ENCODE measurements at regions not wholly inside any gene's neighbourhood (a gene's known extent, or its start where the extent isn't known, plus 50 kb on each side); places are given as distances from the start of the nearest gene placed in this dataset.

- TF ChIP-seq EGR1 (IDR thresholded peaks at IDR 0.05; ENCODE audit: low read depth in 2 of 2): no peak
- TF ChIP-seq FOXA1 (IDR thresholded peaks at IDR 0.05): no peak
- TF ChIP-seq CTCF (IDR thresholded peaks at IDR 0.05; ENCODE audit: low read depth, low read length, missing input control): no peak
- TF ChIP-seq REST (IDR thresholded peaks at IDR 0.05): no peak
- TF ChIP-seq ATF3 (IDR thresholded peaks at IDR 0.05): no peak
- TF ChIP-seq FOXA2 (IDR thresholded peaks at IDR 0.05): no peak
- TF ChIP-seq HNF4G (IDR thresholded peaks at IDR 0.05): no peak
- WGBS: 62% methylated on average over 3 of the region's 3 CpGs
- no peak for DNase-seq (ENCODE audit: low spot score)
Measured at GRCh38 chr14:46377305-46377704, 274.3 kb downstream of the RPL10L start.

GRCh38 chr14:46369391-46369790, 282.2 kb downstream of the RPL10L start:
- H3K27me3 ChIP-seq (ENCODE audit: control insufficient read depth in 4 of 4, insufficient read depth in 4 of 4, low read length in 3 of 4): no peaks in the 10 kb centered on the region
- DNase-seq (ENCODE audit: low spot score): no peak
- H3K9me3 ChIP-seq (ENCODE audit: control insufficient read depth in 4 of 4, low read length in 3 of 4): peaks cover 0 to under 1% (median 0%) of the 10 kb centered on the region in 4 donors
- no peak overlapping the region for H3K4me3 ChIP-seq (ENCODE audit: low read depth in 1 of 3, low read length in 3 of 3)
- H3K36me3 ChIP-seq (ENCODE audit: control insufficient read depth in 4 of 4, insufficient read depth in 3 of 4, low read depth in 1 of 4, low read length in 3 of 4): no peaks in the 10 kb centered on the region
- H3K4me1 ChIP-seq (ENCODE audit: control insufficient read depth in 4 of 4, insufficient read depth in 4 of 4, low read length in 3 of 4): no peaks in the 10 kb centered on the region
- no peak for TF ChIP-seq TAF1 (conservative IDR thresholded peaks at IDR 0.05)
- no peak for TF ChIP-seq HNF4G (IDR thresholded peaks at IDR 0.05)
- no peak for TF ChIP-seq NR2F2 (IDR thresholded peaks at IDR 0.05)
- TF ChIP-seq ZBTB33 (IDR thresholded peaks at IDR 0.05): no peak
- TF ChIP-seq SP1 (IDR thresholded peaks at IDR 0.05): no peak
- no peak for TF ChIP-seq YY1 (IDR thresholded peaks at IDR 0.05)
- TF ChIP-seq RAD21 (IDR thresholded peaks at IDR 0.05): no peak
- TF ChIP-seq EGR1 (IDR thresholded peaks at IDR 0.05; ENCODE audit: low read depth in 2 of 2): no peak
- no peak for TF ChIP-seq HNF4A (conservative IDR thresholded peaks at IDR 0.05)
- no peak for TF ChIP-seq MAX (IDR thresholded peaks at IDR 0.05)
- no peak for TF ChIP-seq FOXA2 (IDR thresholded peaks at IDR 0.05)
- H3K9ac ChIP-seq (ENCODE audit: low read depth in 1 of 2, low read length in 2 of 2): no peak overlapping the region
- H3K27ac ChIP-seq (ENCODE audit: low read depth in 1 of 2, low read length in 2 of 2): no peak overlapping the region

More at GRCh38 chr14:46377305-46377704, 274.3 kb downstream of the RPL10L start:
- Histone ChIP-seq H3K4me3 (ENCODE audit: low read depth in 1 of 3, low read length in 3 of 3) (no peak overlapping the region), H3K9me3 (ENCODE audit: control insufficient read depth in 4 of 4, low read length in 3 of 4) (no peaks in the 10 kb centered on the region), H3K36me3 (ENCODE audit: control insufficient read depth in 4 of 4, insufficient read depth in 3 of 4, low read depth in 1 of 4, low read length in 3 of 4) (no peaks in the 10 kb centered on the region), H3K4me1 (ENCODE audit: control insufficient read depth in 4 of 4, insufficient read depth in 4 of 4, low read length in 3 of 4) (no peaks in the 10 kb centered on the region), H3K9ac (ENCODE audit: low read depth in 1 of 2, low read length in 2 of 2) (no peak overlapping the region), H3K27ac (ENCODE audit: low read depth in 1 of 2, low read length in 2 of 2) (no peak overlapping the region), H3K27me3 (ENCODE audit: control insufficient read depth in 4 of 4, insufficient read depth in 4 of 4, low read length in 3 of 4) (no peaks in the 10 kb centered on the region)

Measured in liver (tissue), 8 donors.